Adipose tissue (tissue), 3 donors: ENCODE measurements at regions not wholly inside any gene's neighbourhood (a gene's known extent, or its start where the extent isn't known, plus 50 kb on each side); places are given as distances from the start of the nearest gene placed in this dataset.
"Not testable (repeated sequence)": the region's sequence is repeated elsewhere in the genome, so short reads cannot be mapped to it uniquely, and the experiment has no call there.

ENCODE experiments used
- H3K27ac ChIP-seq: one replicate; pipeline ENCODE4 v1.5.1; 2013; ENCODE audit warnings: low read depth, low read length
- WGBS, 3 donors: extraction: QIAGEN DNeasy Blood & Tissue Kit; methylation state at CpG; one replicate each; pipeline ENCODE4 v1.1.7; 2013; 5-methylcytosine and 5-hydroxymethylcytosine counted together
- donor health status: healthy with polysubstance abuse.
- donor health status: Bipolar disorder and iron deficiency.
- donor health status: healthy.

GRCh38 chr5:51203598-51203997 lies 179.7 kb upstream of the ISL1 start:
- 36 to 67% (median 50%) methylated on average over 1 of the region's 1 CpG for WGBS, 3 donors
- H3K27ac ChIP-seq = no peak overlapping the region

DNA sequence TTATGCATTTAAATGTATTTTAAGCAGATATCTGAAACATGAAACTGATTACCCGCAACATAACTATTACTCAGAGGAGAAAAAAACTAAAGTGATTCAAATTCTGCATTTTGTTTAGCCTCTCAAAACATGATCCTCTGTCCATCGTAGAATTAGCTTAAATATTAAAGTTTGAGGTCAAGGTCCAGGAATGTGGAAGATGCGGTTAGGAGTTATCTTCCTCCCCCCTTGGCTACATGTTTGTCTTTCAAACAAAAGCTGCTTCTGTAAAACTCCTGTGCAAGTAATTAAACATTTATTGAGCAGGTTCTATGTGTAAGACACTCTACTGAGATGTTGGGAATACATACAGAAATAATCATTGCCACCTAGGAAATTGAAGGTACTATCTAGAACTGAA lies 175.0 kb upstream of the ISL1 start:
- no peak overlapping the region for H3K27ac ChIP-seq
- WGBS, 3 donors = 54 to 89% (median 88%) methylated on average over 3 of the region's 3 CpGs

GRCh38 chr5:51214746-51215145 lies 168.5 kb upstream of the ISL1 start:
- H3K27ac ChIP-seq = no peak overlapping the region
- WGBS, 3 donors = 16 to 43% (median 19%) methylated on average over 1 of the region's 1 CpG

DNA sequence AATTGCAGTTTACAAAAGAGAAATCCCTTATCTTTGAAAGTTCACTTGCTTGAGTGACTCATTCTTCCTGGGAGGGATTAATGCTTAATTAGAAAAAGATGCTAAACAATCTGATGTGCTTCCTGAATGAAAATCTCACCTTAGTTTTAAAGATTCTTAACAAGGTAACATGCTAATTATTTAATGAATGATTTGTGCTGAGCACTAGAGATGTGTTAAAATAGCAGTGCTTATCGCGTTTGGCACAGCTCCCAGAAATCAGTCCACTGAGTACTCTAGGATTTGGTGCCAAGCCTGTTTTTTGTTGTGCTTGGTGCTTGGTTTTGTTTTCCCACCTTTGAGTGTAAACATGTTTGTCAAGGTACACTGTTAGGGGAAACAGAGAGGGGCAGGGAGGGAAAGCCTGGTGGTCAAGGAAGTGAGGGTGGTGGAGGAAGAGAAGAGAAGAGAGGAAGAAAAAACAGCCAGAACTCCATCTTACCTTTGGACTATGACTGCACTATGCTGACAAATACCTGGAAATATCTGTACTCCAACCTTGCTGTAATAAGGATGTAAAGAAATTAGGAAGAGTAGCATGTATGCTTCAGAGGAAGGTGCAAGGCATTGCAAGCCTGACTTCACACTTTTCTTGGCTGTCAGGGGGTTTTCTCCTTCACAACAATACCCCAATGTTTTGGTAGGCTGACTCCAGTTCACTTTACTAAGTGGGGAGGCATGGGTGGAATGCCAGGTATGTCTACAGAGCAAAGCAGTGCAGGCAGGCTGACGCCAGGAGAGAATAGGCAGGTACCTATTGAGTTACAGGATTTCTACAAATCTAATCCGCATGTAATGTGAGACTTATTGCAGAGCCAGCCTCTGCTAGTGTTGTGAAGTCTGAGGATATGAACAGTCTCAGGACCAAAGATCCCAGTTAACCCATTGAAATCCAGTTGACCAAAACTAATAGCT lies 157.2 kb upstream of the ISL1 start:
- no peak overlapping the region for H3K27ac ChIP-seq
- WGBS, 3 donors = 12 to 38% (median 36%) methylated on average over 4 of the region's 4 CpGs

DNA sequence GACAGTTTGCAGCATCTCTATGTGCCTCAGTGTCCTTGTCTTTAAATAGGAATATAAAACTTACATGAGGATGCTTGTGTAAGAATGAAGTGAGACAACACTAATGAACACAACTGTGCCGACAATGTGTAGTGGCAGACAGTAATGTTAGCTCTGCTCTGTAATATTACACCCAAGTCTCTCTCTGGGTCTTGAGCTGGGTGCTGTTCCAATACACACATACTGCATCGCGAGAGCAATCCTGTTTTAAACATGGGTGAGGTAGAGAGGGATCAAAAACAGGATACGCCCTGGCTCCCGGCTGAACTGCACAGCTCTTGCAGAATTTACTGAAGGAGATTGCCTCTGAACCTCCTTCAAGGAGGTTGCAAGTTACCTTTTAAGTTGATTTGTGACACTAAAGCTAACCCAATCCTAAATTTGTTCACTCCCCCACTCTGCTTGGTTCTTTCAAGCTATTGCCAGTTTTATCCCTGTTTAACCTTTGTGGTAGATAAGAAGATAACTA lies 155.2 kb upstream of the ISL1 start:
- WGBS, 3 donors = 68 to 83% (median 70%) methylated on average over 5 of the region's 5 CpGs
- H3K27ac ChIP-seq = no peak overlapping the region

DNA sequence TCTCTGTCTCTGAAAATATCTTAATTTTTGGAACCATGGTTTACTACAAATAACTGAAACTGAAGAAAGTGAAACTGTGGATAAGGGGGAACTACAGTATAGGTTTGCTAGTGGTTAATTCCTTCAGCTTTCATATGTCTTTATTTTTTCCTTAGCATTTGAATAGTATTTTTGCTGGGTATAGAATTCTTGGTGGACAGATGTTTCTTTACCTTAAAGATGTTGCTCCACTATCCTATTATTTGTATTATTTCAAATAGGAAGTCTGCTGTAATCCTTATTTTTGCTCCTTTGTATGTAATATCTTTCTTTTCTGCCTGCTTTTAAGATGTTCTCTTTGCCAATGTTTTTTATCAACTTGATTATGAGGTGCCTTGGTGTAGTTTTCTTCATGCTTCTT lies 152.9 kb upstream of the ISL1 start:
- no peak overlapping the region for H3K27ac ChIP-seq

- no peak overlapping the region for H3K27ac ChIP-seq
- WGBS, 3 donors = 0 to 15% (median 10%) methylated on average over 1 of the region's 1 CpG
Observed at GRCh38 chr5:51242456-51242855, 140.8 kb upstream of the ISL1 start.

GRCh38 chr5:51250957-51251356 lies 132.3 kb upstream of the ISL1 start:
- H3K27ac ChIP-seq = not testable (repeated sequence)
- 88 to 93% (median 88%) methylated on average over 10 of the region's 10 CpGs for WGBS, 3 donors

GRCh38 chr5:51271261-51271660 lies 112.0 kb upstream of the ISL1 start:
- H3K27ac ChIP-seq = no peak overlapping the region
- WGBS, 3 donors = 73 to 86% (median 85%) methylated on average over 6 of the region's 6 CpGs

DNA sequence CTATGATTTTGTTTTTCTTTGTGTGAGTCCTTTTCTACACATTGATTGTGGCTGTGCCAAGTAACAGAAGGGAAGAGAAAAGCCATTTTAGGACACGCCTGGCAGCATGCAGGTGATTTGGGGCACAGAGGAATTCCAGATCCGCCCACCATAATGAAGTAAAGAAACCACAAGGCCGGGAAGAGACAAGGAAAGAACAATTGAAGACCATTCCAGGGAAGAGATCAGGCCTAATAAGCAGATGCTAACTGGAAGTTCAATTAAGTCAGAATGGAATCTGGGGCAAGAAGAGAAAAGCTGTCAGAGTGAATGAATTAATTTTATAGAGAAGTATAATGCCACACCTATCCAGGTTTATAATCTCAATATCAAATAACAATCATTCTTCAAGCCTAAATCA lies 110.2 kb upstream of the ISL1 start:
- no peak overlapping the region for H3K27ac ChIP-seq
- WGBS, 3 donors = 48 to 69% (median 63%) methylated on average over 3 of the region's 3 CpGs

GRCh38 chr5:51273871-51274270 lies 109.4 kb upstream of the ISL1 start:
- no peak overlapping the region for H3K27ac ChIP-seq
- 79 to 89% (median 83%) methylated on average over 1 of the region's 1 CpG for WGBS, 3 donors

DNA sequence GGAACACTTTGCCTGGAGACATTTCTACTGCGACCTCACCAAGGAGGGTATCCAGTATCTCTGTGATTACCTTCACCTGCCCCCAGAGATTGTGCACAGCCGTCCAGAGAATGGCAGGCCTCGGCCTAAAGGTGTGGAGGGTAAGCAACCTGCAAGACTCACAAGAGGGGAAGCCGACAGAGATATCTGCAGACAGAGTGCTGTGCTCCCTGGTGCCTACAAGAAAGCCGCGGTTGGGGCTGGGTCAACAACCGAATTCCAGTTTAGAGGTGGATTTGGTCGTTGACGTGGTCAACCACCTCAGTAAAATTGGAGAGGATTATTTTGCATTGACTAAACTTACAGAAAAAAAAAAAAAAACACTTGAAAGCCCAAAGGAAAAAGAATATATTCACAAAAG lies 107.8 kb upstream of the ISL1 start:
- no peak overlapping the region for H3K27ac ChIP-seq
- 85 to 93% (median 93%) methylated on average over 9 of the region's 9 CpGs for WGBS, 3 donors

DNA sequence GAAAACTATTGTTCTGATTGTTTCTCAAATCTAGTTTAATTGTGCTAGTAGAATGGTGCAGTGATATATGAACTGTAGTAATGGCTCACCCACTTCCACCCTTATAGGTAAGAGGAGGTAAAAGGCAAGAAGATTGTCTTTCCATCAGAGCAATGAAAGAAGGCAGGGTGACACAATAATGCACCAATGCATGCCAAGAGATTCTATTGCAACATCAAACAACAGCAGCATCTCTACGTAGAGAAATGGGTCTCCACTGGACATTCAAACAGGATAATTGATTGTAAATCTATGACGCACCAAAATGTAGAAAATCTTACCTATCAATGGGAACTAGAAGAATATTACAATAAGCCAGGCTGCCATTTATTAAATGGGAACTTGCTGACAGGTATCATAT lies 107.0 kb upstream of the ISL1 start:
- 76 to 88% (median 86%) methylated on average over 2 of the region's 2 CpGs for WGBS, 3 donors

GRCh38 chr5:51278539-51278938 lies 104.7 kb upstream of the ISL1 start:
- H3K27ac ChIP-seq = no peak overlapping the region
- WGBS, 3 donors = 19 to 42% (median 26%) methylated on average over 3 of the region's 3 CpGs

More for the DNA sequence above, 107.0 kb upstream of the ISL1 start:
- H3K27ac ChIP-seq = no peak overlapping the region

DNA sequence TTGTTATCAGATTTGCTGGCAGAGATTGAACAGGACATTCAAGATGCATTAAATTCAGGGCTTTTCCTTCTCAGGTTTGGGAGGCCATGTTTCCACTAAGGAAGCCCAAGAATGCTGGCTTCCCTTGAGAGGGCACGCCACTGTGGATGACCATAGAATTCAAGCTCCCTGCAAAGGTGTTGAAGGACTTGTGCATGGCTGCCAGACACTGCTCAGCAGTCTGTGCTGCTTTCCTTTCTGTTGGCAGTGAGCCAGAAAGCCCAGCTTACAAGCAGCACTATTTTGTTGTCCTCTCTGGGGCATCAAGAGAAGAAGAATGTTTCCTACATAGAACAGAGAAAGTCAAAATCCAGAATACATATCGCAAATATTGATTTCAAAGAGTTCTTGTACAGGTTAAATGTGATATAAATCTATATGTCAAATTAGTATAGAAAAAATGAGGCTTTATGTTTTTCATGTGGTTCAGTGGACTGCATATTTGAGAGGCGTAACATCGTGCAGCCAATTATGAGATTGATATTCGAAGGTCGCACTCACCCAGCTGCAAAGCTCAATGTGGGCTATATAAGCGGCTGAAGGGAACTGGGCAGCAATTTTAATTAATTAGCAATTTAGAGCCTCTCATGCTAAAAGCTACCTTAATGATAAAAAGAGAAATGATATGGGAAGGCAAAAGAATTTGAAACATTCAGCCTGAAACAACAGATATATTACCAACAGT lies 103.1 kb upstream of the ISL1 start:
- WGBS, 3 donors = 54 to 81% (median 77%) methylated on average over 7 of the region's 7 CpGs
- H3K27ac ChIP-seq = no peak overlapping the region

GRCh38 chr5:51286046-51286445 lies 97.2 kb upstream of the ISL1 start:
- no peak overlapping the region for H3K27ac ChIP-seq
- WGBS, 3 donors = 57 to 73% (median 60%) methylated on average over 4 of the region's 4 CpGs

DNA sequence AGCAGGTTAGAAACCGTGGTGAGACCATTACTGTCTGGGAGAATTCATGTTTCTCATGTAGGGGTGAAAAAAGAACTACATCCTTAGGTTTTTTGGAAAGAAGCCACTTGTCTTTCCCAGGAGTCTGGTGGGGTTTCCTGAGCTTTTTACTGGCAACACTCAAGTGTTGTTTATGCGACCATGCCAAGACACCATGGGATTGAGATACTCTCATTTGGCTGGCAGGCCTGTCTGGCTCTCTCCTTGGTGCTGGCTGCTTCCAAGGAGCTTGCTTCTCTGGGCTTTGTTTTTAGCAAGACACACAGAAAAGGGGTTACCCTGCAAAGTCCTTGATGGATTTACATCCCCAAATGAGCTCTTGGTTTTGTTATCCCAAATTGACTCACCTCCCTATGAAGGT lies 80.9 kb upstream of the ISL1 start:
- no peak overlapping the region for H3K27ac ChIP-seq
- 45 to 55% (median 51%) methylated on average over 2 of the region's 2 CpGs for WGBS, 3 donors

DNA sequence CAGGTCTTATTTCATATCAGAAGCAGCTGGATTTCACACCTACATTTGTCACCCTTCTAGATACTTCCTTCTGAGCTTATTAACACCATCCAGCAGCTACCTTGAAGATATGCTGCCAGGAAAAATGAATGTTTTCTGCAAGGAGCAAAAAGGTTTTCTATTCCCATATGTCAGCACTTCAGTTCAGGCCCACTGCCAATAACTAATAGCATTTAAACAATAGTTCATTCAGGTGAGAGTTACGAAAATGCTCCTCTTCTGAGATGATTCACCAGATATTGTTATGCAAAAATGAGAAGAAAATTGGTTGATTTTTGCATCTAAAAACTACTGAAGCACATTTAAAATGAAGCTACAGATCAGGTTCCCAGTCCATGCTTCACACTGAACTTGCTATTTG lies 56.4 kb upstream of the ISL1 start:
- no peak overlapping the region for H3K27ac ChIP-seq
- 26 to 56% (median 49%) methylated on average over 1 of the region's 1 CpG for WGBS, 3 donors
